Liver (tissue), 8 donors: ENCODE measurements at regions not wholly inside any gene's neighbourhood (a gene's known extent, or its start where the extent isn't known, plus 50 kb on each side); places are given as distances from the start of the nearest gene placed in this dataset.

Experiments
- DNase-seq: peaks from one replicate; pipeline ENCODE4 v3.0.0-alpha.2; 2017; ENCODE audit warnings: low spot score
- H3K27ac ChIP-seq, 2 donors: one replicate each; pipeline ENCODE4 v1.7.0; 2013; ENCODE audit warnings: inconsistent platforms in 2 of 2, low read length in 2 of 2, control low read depth in 1 of 2, low read depth in 1 of 2, mild to moderate bottlenecking in 1 of 2
- H3K27me3 ChIP-seq, 4 donors: one replicate each; pipeline versions ENCODE4 v1.6.1 to v1.7.0; 2013; ENCODE audit warnings: low read length in 3 of 4, inconsistent platforms in 1 of 4, mild to moderate bottlenecking in 1 of 4, moderate library complexity in 1 of 4; ENCODE audit not compliant: control insufficient read depth in 4 of 4, insufficient read depth in 4 of 4
- H3K36me3 ChIP-seq, 4 donors: one replicate each; pipeline versions ENCODE4 v1.6.1 to v1.7.0; 2013; ENCODE audit warnings: low read length in 3 of 4, mild to moderate bottlenecking in 3 of 4, low read depth in 1 of 4, moderate library complexity in 1 of 4; ENCODE audit not compliant: control insufficient read depth in 4 of 4, insufficient read depth in 3 of 4
- H3K4me1 ChIP-seq, 4 donors: one replicate each; pipeline versions ENCODE4 v1.6.1 to v1.7.0; 2013; ENCODE audit warnings: low read length in 3 of 4, mild to moderate bottlenecking in 3 of 4, moderate library complexity in 1 of 4; ENCODE audit not compliant: control insufficient read depth in 4 of 4, insufficient read depth in 4 of 4
- H3K4me3 ChIP-seq, 3 donors: one replicate each; pipeline versions ENCODE4 v1.6.1 to v1.7.0; 2013; ENCODE audit warnings: low read length in 3 of 3, control low read depth in 1 of 3, low read depth in 1 of 3, mild to moderate bottlenecking in 1 of 3
- H3K9ac ChIP-seq, 2 donors: one replicate each; pipeline ENCODE4 v1.7.0; 2013; ENCODE audit warnings: low read length in 2 of 2, mild to moderate bottlenecking in 2 of 2, moderate library complexity in 2 of 2, control low read depth in 1 of 2, low read depth in 1 of 2
- H3K9me3 ChIP-seq, 4 donors: one replicate each; pipeline versions ENCODE4 v1.6.1 to v1.7.0; 2013; ENCODE audit warnings: low read length in 3 of 4; ENCODE audit not compliant: control insufficient read depth in 4 of 4
- ATF3 ChIP-seq: IDR thresholded peaks from 2 replicates; pipeline ENCODE4 v1.6.1; 2016; ENCODE audit warnings: antibody characterized with exemption
- EGR1 ChIP-seq, 2 donors: IDR thresholded peaks; 2 replicates each; pipeline ENCODE4 v1.6.1; 2016 to 2018; ENCODE audit warnings: antibody characterized with exemption in 2 of 2, low read depth in 2 of 2
- FOXA1 ChIP-seq: IDR thresholded peaks from 2 replicates; pipeline ENCODE4 v1.6.1; 2016; ENCODE audit warnings: antibody characterized with exemption
- FOXA2 ChIP-seq: IDR thresholded peaks from 2 replicates; pipeline ENCODE4 v1.6.1; 2016; ENCODE audit warnings: antibody characterized with exemption
- HNF4A ChIP-seq, 2 donors: conservative IDR thresholded peaks; 2 replicates each; pipeline ENCODE4 v1.6.1; 2016; ENCODE audit warnings: antibody characterized with exemption in 2 of 2, mild to moderate bottlenecking in 2 of 2
- HNF4G ChIP-seq: IDR thresholded peaks from 2 replicates; pipeline ENCODE4 v1.6.1; 2016; ENCODE audit warnings: antibody characterized with exemption
- JUND ChIP-seq, 2 donors: IDR thresholded peaks; 2 replicates each; pipeline ENCODE4 v1.6.1; 2016; ENCODE audit warnings: antibody characterized with exemption in 2 of 2
- MAX ChIP-seq: IDR thresholded peaks from 2 replicates; pipeline ENCODE4 v1.6.1; 2016; ENCODE audit warnings: antibody characterized with exemption
- RAD21 ChIP-seq, 2 donors: IDR thresholded peaks; 2 replicates each; pipeline ENCODE4 v1.6.1; 2016; ENCODE audit warnings: antibody characterized with exemption in 2 of 2, mild to moderate bottlenecking in 2 of 2
- REST ChIP-seq: IDR thresholded peaks from 2 replicates; pipeline ENCODE4 v1.6.1; 2016; ENCODE audit warnings: antibody characterized with exemption, mild to moderate bottlenecking
- RXRA ChIP-seq, 2 donors: IDR thresholded peaks; 2 replicates each; pipeline ENCODE4 v1.6.1; 2017 to 2018; ENCODE audit warnings: antibody characterized with exemption in 2 of 2, mild to moderate bottlenecking in 1 of 2
- SP1 ChIP-seq: IDR thresholded peaks from 2 replicates; pipeline ENCODE4 v1.6.1; 2018; ENCODE audit warnings: antibody characterized with exemption, mild to moderate bottlenecking
- TAF1 ChIP-seq: conservative IDR thresholded peaks from 2 replicates; pipeline ENCODE4 v1.6.1; 2016; ENCODE audit warnings: antibody characterized with exemption, mild to moderate bottlenecking
- YY1 ChIP-seq: IDR thresholded peaks from 2 replicates; pipeline ENCODE4 v1.6.1; 2016; ENCODE audit warnings: antibody characterized with exemption, mild to moderate bottlenecking
- ZBTB33 ChIP-seq: IDR thresholded peaks from 2 replicates; pipeline ENCODE4 v1.6.1; 2016; ENCODE audit warnings: antibody characterized with exemption
- WGBS: extraction: QIAGEN DNeasy Blood & Tissue Kit; methylation state at CpG from one replicate; pipeline ENCODE4 v1.1.7; 2013; 5-methylcytosine and 5-hydroxymethylcytosine counted together
- TF ChIP-seq, protein P1 (sequence below): fragments of 150-350 bp; IDR thresholded peaks from 2 replicates; pipeline ENCODE4 v1.5.1; 2017; ENCODE audit warnings: improper control_type of control experiment, low read depth, low read length; ENCODE audit not compliant: missing input control
- donor health status: healthy.
- donor health status: healthy.
- donor health status: healthy.
- donor health status: healthy.
- donor health status: healthy.

DNA sequence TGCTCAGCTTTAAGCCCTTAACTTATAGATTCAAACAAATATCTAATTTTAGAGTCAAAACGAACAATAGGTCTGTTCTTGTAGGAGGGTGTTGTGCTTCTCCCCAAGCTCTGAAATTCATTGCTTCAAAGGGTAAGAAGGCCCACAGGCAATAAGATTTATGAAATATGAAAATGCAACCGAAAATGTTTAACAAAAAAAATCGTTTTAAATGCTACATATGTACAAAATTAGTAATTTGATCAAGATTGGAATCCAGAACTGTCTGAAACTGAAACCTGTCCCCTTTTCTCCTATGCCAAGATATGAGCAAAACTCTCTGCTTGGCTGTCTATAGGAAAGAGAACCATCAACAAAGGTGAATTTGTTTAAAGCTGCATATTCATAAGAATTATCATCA, 534.3 kb downstream of the PLPP3 start:
- Histone ChIP-seq H3K4me1 (no peaks in the 10 kb centered on the region), H3K9me3 (no peaks in the 10 kb centered on the region), H3K9ac (no peak overlapping the region), H3K27ac (no peak overlapping the region), H3K36me3 (no peaks in the 10 kb centered on the region), H3K27me3 (no peaks in the 10 kb centered on the region), H3K4me3 (no peak overlapping the region)
- WGBS = 59% methylated on average over 3 of the region's 3 CpGs
- DNase-seq = no peak
- TF ChIP-seq HNF4A (conservative IDR thresholded peaks at IDR 0.05) (no peak), ATF3 (no peak), ZBTB33 (no peak), YY1 (no peak), SP1 (no peak), EGR1 (IDR thresholded peaks at IDR 0.05; ENCODE audit: low read depth in 2 of 2) (no peak)
- TF ChIP-seq, protein P1, sequence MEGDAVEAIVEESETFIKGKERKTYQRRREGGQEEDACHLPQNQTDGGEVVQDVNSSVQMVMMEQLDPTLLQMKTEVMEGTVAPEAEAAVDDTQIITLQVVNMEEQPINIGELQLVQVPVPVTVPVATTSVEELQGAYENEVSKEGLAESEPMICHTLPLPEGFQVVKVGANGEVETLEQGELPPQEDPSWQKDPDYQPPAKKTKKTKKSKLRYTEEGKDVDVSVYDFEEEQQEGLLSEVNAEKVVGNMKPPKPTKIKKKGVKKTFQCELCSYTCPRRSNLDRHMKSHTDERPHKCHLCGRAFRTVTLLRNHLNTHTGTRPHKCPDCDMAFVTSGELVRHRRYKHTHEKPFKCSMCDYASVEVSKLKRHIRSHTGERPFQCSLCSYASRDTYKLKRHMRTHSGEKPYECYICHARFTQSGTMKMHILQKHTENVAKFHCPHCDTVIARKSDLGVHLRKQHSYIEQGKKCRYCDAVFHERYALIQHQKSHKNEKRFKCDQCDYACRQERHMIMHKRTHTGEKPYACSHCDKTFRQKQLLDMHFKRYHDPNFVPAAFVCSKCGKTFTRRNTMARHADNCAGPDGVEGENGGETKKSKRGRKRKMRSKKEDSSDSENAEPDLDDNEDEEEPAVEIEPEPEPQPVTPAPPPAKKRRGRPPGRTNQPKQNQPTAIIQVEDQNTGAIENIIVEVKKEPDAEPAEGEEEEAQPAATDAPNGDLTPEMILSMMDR = no peak

DNA sequence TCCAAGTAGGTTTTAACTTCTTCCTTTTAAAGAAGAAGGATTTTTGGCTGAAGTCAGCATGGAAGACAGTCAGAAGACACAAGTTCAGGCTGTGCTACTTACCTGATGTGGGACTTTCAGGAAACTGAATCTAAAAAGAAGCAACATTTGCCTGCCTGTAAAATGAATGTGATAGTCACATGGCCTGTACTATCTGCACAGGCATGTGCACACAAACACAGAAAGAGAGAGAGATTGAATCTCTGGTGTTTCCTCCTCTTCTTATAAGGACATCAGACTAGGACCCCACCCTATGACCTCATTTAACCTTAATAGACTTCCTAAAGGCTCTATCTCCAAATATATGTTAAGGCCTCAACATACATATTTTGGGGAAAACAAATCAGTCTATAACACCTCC, 542.9 kb downstream of the PLPP3 start:
- no peaks in the 10 kb centered on the region for H3K36me3 ChIP-seq
- TF ChIP-seq HNF4G = no peak
- no peak for TF ChIP-seq SP1
- no peak for TF ChIP-seq HNF4A (conservative IDR thresholded peaks at IDR 0.05)
- TF ChIP-seq, protein P1 = no peak
- TF ChIP-seq FOXA1 = no peak
- TF ChIP-seq YY1 = no peak
- no peak for TF ChIP-seq EGR1 (IDR thresholded peaks at IDR 0.05; ENCODE audit: low read depth in 2 of 2)
- no peak for TF ChIP-seq ZBTB33
- TF ChIP-seq TAF1 = no peak
- no peak for TF ChIP-seq JUND (IDR thresholded peaks at IDR 0.05)
- no peak for TF ChIP-seq REST
- no peak for TF ChIP-seq MAX
- no peak for TF ChIP-seq RXRA (IDR thresholded peaks at IDR 0.05)
- no peak for TF ChIP-seq ATF3
- no peak for TF ChIP-seq FOXA2
- TF ChIP-seq RAD21 (IDR thresholded peaks at IDR 0.05) = no peak

More for the DNA sequence above, 542.9 kb downstream of the PLPP3 start:
- Histone ChIP-seq H3K9me3 (no peaks in the 10 kb centered on the region), H3K4me1 (no peaks in the 10 kb centered on the region), H3K27me3 (no peaks in the 10 kb centered on the region), H3K4me3 (no peak overlapping the region), H3K27ac (no peak overlapping the region), H3K9ac (no peak overlapping the region)
- no peak for DNase-seq
